Endothelial cell of umbilical vein (primary cell): ENCODE measurements at regions not wholly inside any gene's neighbourhood (a gene's known extent, or its start where the extent isn't known, plus 50 kb on each side); places are given as distances from the start of the nearest gene placed in this dataset.

Experiments used
- BruUV-seq: library from RNA; stranded (reverse); fragments of 400-500 nt; replicated peaks from 2 replicates; lab custom pipeline; 2021; lab: Mats Ljungman, UMichigan
- CTCF ChIA-PET: fragments of 300-600, 350-600 bp; sonication (Branson Sonifier 250); formaldehyde crosslinking; loops from one replicate; lab custom pipeline; 2021; ENCODE audit warnings: antibody characterized with exemption, inconsistent platforms; lab: Charles Lee
- POLR2A ChIA-PET: fragments of 300-600, 350-600 bp; sonication (Branson Sonifier 250); formaldehyde crosslinking; loops from one replicate; lab custom pipeline; 2021; ENCODE audit warnings: antibody characterized with exemption, inconsistent platforms; lab: Charles Lee
- DNase-seq: peaks from one replicate; pipeline ENCODE4 v3.0.0-alpha.2; 2011; ENCODE audit warnings: low read depth, low spot score
- FAIRE-seq: peaks from 2 replicates; lab custom pipeline; 2011; peaks lifted over from hg19 to GRCh38; lab: Jason Lieb, UNC
- H2AFZ ChIP-seq: 2 replicates; pipeline ENCODE4 v1.6.0; 2012; ENCODE audit warnings: low read depth, low read length, control low read depth, inconsistent platforms
- H3K27ac ChIP-seq: 2 replicates; pipeline ENCODE4 v1.5.1; 2011; ENCODE audit warnings: low read depth, mild to moderate bottlenecking, control low read depth, low read length, moderate library complexity; ENCODE audit not compliant: insufficient read depth
- H3K27me3 ChIP-seq, 2 experiments: 2 replicates each; pipeline versions ENCODE4 v1.6.0 to v1.6.1; 2011; ENCODE audit warnings: low read length in 2 of 2, mixed read lengths in 1 of 2; ENCODE audit not compliant: control insufficient read depth in 2 of 2, insufficient read depth in 2 of 2
- H3K36me3 ChIP-seq, 2 experiments: 2 replicates in 1 of 2; 3 replicates in 1 of 2; pipeline ENCODE4 v1.5.1; 2011; ENCODE audit warnings: low read length in 2 of 2, mild to moderate bottlenecking in 1 of 2, moderate library complexity in 1 of 2; ENCODE audit not compliant: control insufficient read depth in 2 of 2, insufficient read depth in 2 of 2; ENCODE audit errors: extremely low read depth in 1 of 2
- H3K4me1 ChIP-seq: 3 replicates; pipeline ENCODE4 v1.5.1; 2011; ENCODE audit warnings: mild to moderate bottlenecking, low read length; ENCODE audit not compliant: control insufficient read depth, insufficient read depth; ENCODE audit errors: extremely low read depth
- H3K4me2 ChIP-seq: 2 replicates; pipeline ENCODE4 v1.6.1; 2011; ENCODE audit warnings: low read length, control low read depth, mixed read lengths; ENCODE audit not compliant: insufficient read depth
- H3K4me3 ChIP-seq, 3 experiments: fragments of 200-600 bp in 1 of 3; sonication (generic), shearing (Covaris generic) in 1 of 3; replicated peaks in 1 of 3; 2 replicates each; pipeline ENCODE4 v1.5.1; 2011 to 2016; ENCODE audit warnings: control low read depth in 3 of 3, low read length in 3 of 3, mild to moderate bottlenecking in 2 of 3, inconsistent platforms in 1 of 3, low read depth in 1 of 3, moderate library complexity in 1 of 3; ENCODE audit not compliant: insufficient read depth in 1 of 3
- H3K79me2 ChIP-seq: 2 replicates; pipeline ENCODE4 v1.6.0; 2012; ENCODE audit warnings: low read length, inconsistent platforms; ENCODE audit not compliant: control insufficient read depth, insufficient read depth
- H3K9ac ChIP-seq: replicated peaks from 2 replicates; pipeline ENCODE3; 2011; ENCODE audit warnings: low read length, control low read depth; ENCODE audit not compliant: insufficient read depth; ENCODE audit errors: extremely low read depth
- H3K9me1 ChIP-seq: replicated peaks from 3 replicates; pipeline ENCODE4 v1.6.0; 2011; ENCODE audit warnings: mild to moderate bottlenecking, low read length; ENCODE audit not compliant: control insufficient read depth, insufficient read depth; ENCODE audit errors: extremely low read depth
- H3K9me3 ChIP-seq: replicated peaks from 2 replicates; pipeline ENCODE4 v1.5.1; 2012; ENCODE audit warnings: low read length, inconsistent platforms; ENCODE audit not compliant: control insufficient read depth, insufficient read depth
- H4K20me1 ChIP-seq: replicated peaks from 2 replicates; pipeline ENCODE3; 2011; ENCODE audit warnings: mild to moderate bottlenecking, low read length; ENCODE audit not compliant: control insufficient read depth, insufficient read depth; ENCODE audit errors: extremely low read depth
- CTCF ChIP-seq, 2 donors: IDR thresholded peaks; 1 replicate in 1 of 2; 2 replicates in 1 of 2; pipeline ENCODE4 v1.5.1; 2011; ENCODE audit warnings: low read length in 2 of 2, mild to moderate bottlenecking in 2 of 2, moderate library complexity in 2 of 2, control low read depth in 1 of 2, inconsistent platforms in 1 of 2, low read depth in 1 of 2; ENCODE audit not compliant: insufficient read depth in 1 of 2; ENCODE audit errors: extremely low read depth in 1 of 2
- EZH2 ChIP-seq: IDR thresholded peaks from 2 replicates; pipeline ENCODE4 v1.6.1; 2012; ENCODE audit warnings: borderline replicate concordance, low read depth, mild to moderate bottlenecking, moderate library complexity, low read length, inconsistent platforms; ENCODE audit not compliant: severe bottlenecking
- FOS ChIP-seq: IDR thresholded peaks from 2 replicates; pipeline ENCODE4 v1.6.1; 2011; ENCODE audit warnings: mild to moderate bottlenecking, low read length, moderate library complexity, borderline replicate concordance; ENCODE audit not compliant: insufficient read depth
- GATA2 ChIP-seq: IDR thresholded peaks from 2 replicates; pipeline ENCODE4 v1.7.0; 2011; ENCODE audit warnings: low read depth, mild to moderate bottlenecking, moderate library complexity, mixed read lengths, low read length; ENCODE audit not compliant: insufficient read length, insufficient read depth
- JUN ChIP-seq: IDR thresholded peaks from 2 replicates; pipeline ENCODE4 v1.6.1; 2011; ENCODE audit warnings: borderline replicate concordance, low read depth; ENCODE audit not compliant: insufficient read length, insufficient read depth
- MAX ChIP-seq: IDR thresholded peaks from 2 replicates; pipeline ENCODE4 v1.6.1; 2011; ENCODE audit not compliant: insufficient read depth, insufficient read length
- MYC ChIP-seq: IDR thresholded peaks from one replicate; pipeline ENCODE4 v1.6.1; 2011; ENCODE audit warnings: mild to moderate bottlenecking, low read depth, low read length
- POLR2AphosphoS5 ChIP-seq: IDR thresholded peaks from 2 replicates; pipeline ENCODE4 v1.6.1; 2012; ENCODE audit warnings: low read depth, mild to moderate bottlenecking, control low read depth, low read length, moderate library complexity; ENCODE audit not compliant: insufficient read depth
- dilution Hi-C: fragments of 300-500 bp; cut with MboI; formaldehyde crosslinking; loops from one replicate; pipeline ENCODE4 v1.15.0; 2019; ENCODE audit warnings: low sequenced_read_pairs; ENCODE audit not compliant: extremely low pct_ligation_motif_present
- intact Hi-C: fragments of 100-400 bp; cut with micrococcal nuclease; formaldehyde crosslinking; loops from one replicate; pipeline ENCODE4 v1.10.0; 2022

- intact Hi-C loops: no loop called here
- H3K4me1 ChIP-seq: no peaks in the 10 kb centered on the region
- no TSS peak for BruUV-seq
- H3K27ac ChIP-seq: no peak overlapping the region
- FAIRE-seq: no peak
- H3K9me1 ChIP-seq: no peaks in the 10 kb centered on the region
- CTCF ChIA-PET: no interaction called here
- H4K20me1 ChIP-seq: no peaks in the 10 kb centered on the region
- H3K36me3 ChIP-seq: no peaks in the 10 kb centered on the region
- dilution Hi-C loops: no loop called here
- H3K79me2 ChIP-seq: no peaks in the 10 kb centered on the region
- H3K9ac ChIP-seq: no peak overlapping the region
- H3K9me3 ChIP-seq: no peaks in the 10 kb centered on the region
- POLR2A ChIA-PET: no interaction called here
- peaks cover 2 to 4% of the 10 kb centered on the region in 2 experiments for H3K27me3 ChIP-seq
- no peak overlapping the region for H3K4me2 ChIP-seq
- no peak for TF ChIP-seq FOS
- no peak for TF ChIP-seq MAX
- TF ChIP-seq EZH2: no peak
- DNase-seq: no peak
- H3K4me3 ChIP-seq: no peak overlapping the region
- no peak overlapping the region for H2AFZ ChIP-seq
Observed at GRCh38 chr17:68665373-68665772, 64.2 kb upstream of the FAM20A start.

GRCh38 chr17:68662479-68662878, 61.3 kb upstream of the FAM20A start:
- dilution Hi-C loops (no loop called here), intact Hi-C loops (no loop called here)
- Histone ChIP-seq H3K9me3 (no peaks in the 10 kb centered on the region), H3K27me3 (peaks cover 2 to 4% of the 10 kb centered on the region in 2 experiments), H2AFZ (no peak overlapping the region), H3K9ac (no peak overlapping the region), H3K79me2 (no peaks in the 10 kb centered on the region), H3K4me1 (no peaks in the 10 kb centered on the region), H3K9me1 (no peaks in the 10 kb centered on the region), H3K4me3 (no peak overlapping the region), H3K27ac (no peak overlapping the region), H3K4me2 (no peak overlapping the region), H3K36me3 (no peaks in the 10 kb centered on the region), H4K20me1 (no peaks in the 10 kb centered on the region)
- DNase-seq (no peak), FAIRE-seq (no peak)
- ChIA-PET POLR2A (no interaction called here), CTCF (interaction anchor here (0.8 kb wide), 1 partner anchor 17 kb away, joined by 3 read pairs; no protein-coding TSS in a partner anchor)
- TF ChIP-seq MYC (no peak), FOS (no peak), GATA2 (no peak), POLR2AphosphoS5 (no peak), CTCF (IDR thresholded peaks at IDR 0.05; ENCODE audit: extremely low read depth in 1 of 2, insufficient read depth in 1 of 2, low read depth in 1 of 2, low read length in 2 of 2) (no peak), EZH2 (no peak), JUN (no peak)
- no TSS peak for BruUV-seq
